Caco-2 (cell line): ENCODE measurements at regions not wholly inside any gene's neighbourhood (a gene's known extent, or its start where the extent isn't known, plus 50 kb on each side); places are given as distances from the start of the nearest gene placed in this dataset.

Experiments
- BruUV-seq: library from RNA; stranded (reverse); fragments of 400-500 nt; replicated peaks from 2 replicates; lab custom pipeline; 2021; lab: Mats Ljungman, UMichigan
- CTCF ChIA-PET: fragments of 300-600 bp; sonication (Branson Sonifier 250); formaldehyde crosslinking; loops from one replicate; lab custom pipeline; 2022; ENCODE audit warnings: antibody characterized with exemption; lab: Charles Lee
- POLR2A ChIA-PET: fragments of 300-600 bp; sonication (Branson Sonifier 250); formaldehyde crosslinking; loops from one replicate; lab custom pipeline; 2022; ENCODE audit warnings: antibody characterized with exemption; lab: Charles Lee
- DNase-seq, 2 experiments: peaks; one replicate each; pipeline versions ENCODE4 v3.0.0 to v3.0.0-alpha.2; 2020 to 2022
- H3K27me3 ChIP-seq: replicated peaks from 2 replicates; pipeline ENCODE4 v1.6.0; 2011; ENCODE audit warnings: low read length; ENCODE audit not compliant: control insufficient read depth, insufficient read depth
- H3K36me3 ChIP-seq: 2 replicates; pipeline ENCODE4 v1.5.1; 2011; ENCODE audit warnings: low read length; ENCODE audit not compliant: control insufficient read depth, insufficient read depth
- H3K4me1 ChIP-seq: fragments of 250-450 bp; sonication (Bioruptor Pico); 2 replicates; pipeline ENCODE4 v1.5.1; 2020; ENCODE audit warnings: mild to moderate bottlenecking
- H3K4me3 ChIP-seq: 2 replicates; pipeline ENCODE4 v1.5.1; 2011; ENCODE audit warnings: low read depth, mild to moderate bottlenecking, control low read depth, low read length
- H3K9me3 ChIP-seq: fragments of 250-450 bp; sonication (Bioruptor Pico); 2 replicates; pipeline ENCODE4 v1.5.1; 2020; ENCODE audit warnings: mild to moderate bottlenecking, moderate library complexity
- H3K27ac Mint-ChIP-seq: one replicate; pipeline ENCODE4 v1.8.0; 2022; ENCODE audit warnings: mixed read lengths; ENCODE audit not compliant: unreplicated experiment
- H3K27me3 Mint-ChIP-seq: one replicate; pipeline ENCODE4 v1.8.0; 2022; ENCODE audit warnings: mixed read lengths; ENCODE audit not compliant: insufficient read depth, unreplicated experiment
- H3K36me3 Mint-ChIP-seq: one replicate; pipeline ENCODE4 v1.8.0; 2022; ENCODE audit warnings: mild to moderate bottlenecking, mixed read lengths; ENCODE audit not compliant: insufficient read depth, unreplicated experiment
- H3K4me1 Mint-ChIP-seq: one replicate; pipeline ENCODE4 v1.8.0; 2022; ENCODE audit warnings: low read depth, mixed read lengths; ENCODE audit not compliant: unreplicated experiment
- H3K4me3 Mint-ChIP-seq: one replicate; pipeline ENCODE4 v1.8.0; 2022; ENCODE audit warnings: mild to moderate bottlenecking, moderate library complexity, mixed read lengths; ENCODE audit not compliant: unreplicated experiment
- H3K9me3 Mint-ChIP-seq: one replicate; pipeline ENCODE4 v1.8.0; 2022; ENCODE audit warnings: mixed read lengths; ENCODE audit not compliant: unreplicated experiment
- intact Hi-C: fragments of 100-400 bp; cut with micrococcal nuclease; formaldehyde crosslinking; loops from one replicate; pipeline ENCODE4 v1.10.0; 2022; ENCODE audit not compliant: unreplicated experiment
- TF ChIP-seq, protein P1 (sequence below), 2 experiments: fragments of 200-600 bp in 1 of 2; IDR thresholded peaks; 1 replicate in 1 of 2; 2 replicates in 1 of 2; pipeline versions ENCODE4 v1.5.1 to v1.8.0; 2011 to 2022; ENCODE audit warnings: antibody characterized with exemption in 1 of 2, control low read depth in 1 of 2, inconsistent platforms in 1 of 2, low read depth in 1 of 2, low read length in 1 of 2, mild to moderate bottlenecking in 1 of 2, moderate library complexity in 1 of 2; ENCODE audit not compliant: insufficient read depth in 1 of 2, severe bottlenecking in 1 of 2, unreplicated experiment in 1 of 2

DNA sequence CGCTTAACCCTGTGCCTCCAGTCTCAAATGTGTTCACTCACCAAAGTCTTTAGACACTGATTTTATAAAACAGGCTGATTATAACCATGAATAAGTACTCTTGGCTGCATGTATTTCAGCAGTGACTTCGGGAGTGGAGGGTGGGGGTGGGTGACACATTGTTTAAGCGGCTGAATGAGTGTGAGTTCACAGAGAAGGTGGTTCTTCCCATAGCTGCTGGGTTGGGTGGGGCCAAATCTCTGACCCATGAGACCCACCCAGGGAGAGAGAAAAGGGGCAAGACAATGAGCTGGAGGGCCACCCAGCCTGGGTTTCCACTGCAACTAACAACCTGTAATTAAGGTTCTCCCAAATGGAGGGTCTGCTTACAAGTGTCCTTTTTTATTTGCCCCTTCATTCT lies 96.4 kb downstream of the SYNE3 start:
- intact Hi-C loops: no loop called here
- CTCF ChIA-PET: no interaction called here
- no peaks in the 10 kb centered on the region for H3K4me1 Mint-ChIP-seq

DNA sequence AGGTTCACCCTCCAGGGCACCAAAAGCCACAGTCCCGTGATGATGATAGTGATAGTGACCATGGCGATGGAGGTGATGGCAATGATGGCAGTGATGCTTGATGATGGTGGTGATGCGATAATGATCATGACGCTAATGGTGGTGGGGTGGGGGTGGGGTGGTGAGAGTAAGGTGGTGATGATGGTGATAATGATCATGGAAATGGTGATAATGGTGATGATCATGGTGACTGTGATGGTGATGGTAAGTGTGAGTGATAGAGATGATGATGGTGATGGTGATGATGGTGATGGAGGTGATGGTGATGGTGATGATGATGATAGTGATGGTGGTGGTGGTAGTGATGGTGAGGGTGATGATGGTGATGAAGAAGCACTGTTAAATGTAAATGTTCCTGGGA lies 96.9 kb downstream of the SYNE3 start:
- CTCF ChIA-PET: no interaction called here

More for the DNA sequence above, 96.4 kb downstream of the SYNE3 start:
- H3K4me3 ChIP-seq: no peak overlapping the region
- Mint-ChIP-seq H3K36me3 (peaks cover 12% of the 10 kb centered on the region), H3K4me3 (no peak overlapping the region), H3K27me3 (no peaks in the 10 kb centered on the region), H3K9me3 (peaks cover 12% of the 10 kb centered on the region), H3K27ac (no peak overlapping the region)
- BruUV-seq: no TSS peak
- no peaks in the 10 kb centered on the region for H3K4me1 ChIP-seq
- POLR2A ChIA-PET: no interaction called here
- no peaks in the 10 kb centered on the region for H3K27me3 ChIP-seq
- no peaks in the 10 kb centered on the region for H3K9me3 ChIP-seq
- no peak for DNase-seq
- H3K36me3 ChIP-seq: no peaks in the 10 kb centered on the region
- TF ChIP-seq, protein P1, sequence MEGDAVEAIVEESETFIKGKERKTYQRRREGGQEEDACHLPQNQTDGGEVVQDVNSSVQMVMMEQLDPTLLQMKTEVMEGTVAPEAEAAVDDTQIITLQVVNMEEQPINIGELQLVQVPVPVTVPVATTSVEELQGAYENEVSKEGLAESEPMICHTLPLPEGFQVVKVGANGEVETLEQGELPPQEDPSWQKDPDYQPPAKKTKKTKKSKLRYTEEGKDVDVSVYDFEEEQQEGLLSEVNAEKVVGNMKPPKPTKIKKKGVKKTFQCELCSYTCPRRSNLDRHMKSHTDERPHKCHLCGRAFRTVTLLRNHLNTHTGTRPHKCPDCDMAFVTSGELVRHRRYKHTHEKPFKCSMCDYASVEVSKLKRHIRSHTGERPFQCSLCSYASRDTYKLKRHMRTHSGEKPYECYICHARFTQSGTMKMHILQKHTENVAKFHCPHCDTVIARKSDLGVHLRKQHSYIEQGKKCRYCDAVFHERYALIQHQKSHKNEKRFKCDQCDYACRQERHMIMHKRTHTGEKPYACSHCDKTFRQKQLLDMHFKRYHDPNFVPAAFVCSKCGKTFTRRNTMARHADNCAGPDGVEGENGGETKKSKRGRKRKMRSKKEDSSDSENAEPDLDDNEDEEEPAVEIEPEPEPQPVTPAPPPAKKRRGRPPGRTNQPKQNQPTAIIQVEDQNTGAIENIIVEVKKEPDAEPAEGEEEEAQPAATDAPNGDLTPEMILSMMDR (IDR thresholded peaks at IDR 0.05; ENCODE audit: insufficient read depth in 1 of 2, low read depth in 1 of 2, low read length in 1 of 2, severe bottlenecking in 1 of 2, unreplicated experiment in 1 of 2): no peak

DNA sequence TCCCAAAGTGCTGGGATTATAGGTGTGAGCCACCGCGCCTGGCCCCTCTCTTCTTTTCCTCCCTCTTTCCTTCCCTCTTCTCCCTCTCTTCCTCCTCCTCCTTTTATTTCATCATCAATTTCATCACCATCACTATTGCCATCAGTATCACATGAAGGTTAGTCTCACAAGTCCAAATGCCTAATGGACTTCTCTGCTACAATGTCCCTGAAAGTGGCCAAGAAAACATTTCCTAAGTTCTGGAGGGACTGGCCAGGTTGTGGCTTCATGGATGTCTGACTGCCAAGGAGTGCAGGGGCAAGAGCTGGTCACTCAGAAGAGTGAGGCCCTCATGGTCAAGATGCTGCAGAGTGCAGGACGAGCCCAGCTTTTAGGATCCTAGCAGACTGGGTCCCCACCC lies 97.6 kb downstream of the SYNE3 start:
- no peak overlapping the region for H3K4me3 Mint-ChIP-seq
- H3K4me1 Mint-ChIP-seq: no peaks in the 10 kb centered on the region

More for the DNA sequence above, 96.9 kb downstream of the SYNE3 start:
- no peaks in the 10 kb centered on the region for H3K27me3 Mint-ChIP-seq
- H3K4me1 Mint-ChIP-seq: no peaks in the 10 kb centered on the region
- Histone ChIP-seq H3K4me3 (no peak overlapping the region), H3K27me3 (no peaks in the 10 kb centered on the region), H3K36me3 (no peaks in the 10 kb centered on the region), H3K4me1 (no peaks in the 10 kb centered on the region), H3K9me3 (no peaks in the 10 kb centered on the region)
- TF ChIP-seq, protein P1 (IDR thresholded peaks at IDR 0.05; ENCODE audit: insufficient read depth in 1 of 2, low read depth in 1 of 2, low read length in 1 of 2, severe bottlenecking in 1 of 2, unreplicated experiment in 1 of 2): no peak
- H3K9me3 Mint-ChIP-seq: peaks cover 12% of the 10 kb centered on the region
- intact Hi-C loops: no loop called here
- POLR2A ChIA-PET: no interaction called here
- no peak for DNase-seq
- peaks cover 12% of the 10 kb centered on the region for H3K36me3 Mint-ChIP-seq
- no peak overlapping the region for H3K27ac Mint-ChIP-seq
- no TSS peak for BruUV-seq
- H3K4me3 Mint-ChIP-seq: no peak overlapping the region

More for the DNA sequence above, 97.6 kb downstream of the SYNE3 start:
- intact Hi-C loops: no loop called here
- CTCF ChIA-PET: no interaction called here
- POLR2A ChIA-PET: no interaction called here
- Histone ChIP-seq H3K36me3 (no peaks in the 10 kb centered on the region), H3K4me1 (no peaks in the 10 kb centered on the region), H3K27me3 (no peaks in the 10 kb centered on the region), H3K4me3 (no peak overlapping the region), H3K9me3 (no peaks in the 10 kb centered on the region)
- H3K9me3 Mint-ChIP-seq: peaks cover 12% of the 10 kb centered on the region
- TF ChIP-seq, protein P1 (IDR thresholded peaks at IDR 0.05; ENCODE audit: insufficient read depth in 1 of 2, low read depth in 1 of 2, low read length in 1 of 2, severe bottlenecking in 1 of 2, unreplicated experiment in 1 of 2): no peak
- BruUV-seq: no TSS peak
- no peaks in the 10 kb centered on the region for H3K27me3 Mint-ChIP-seq
- H3K27ac Mint-ChIP-seq: no peak overlapping the region
- no peak for DNase-seq
- peaks cover 12% of the 10 kb centered on the region for H3K36me3 Mint-ChIP-seq
